ENCODE measurements at regions not wholly inside any gene's neighbourhood (a gene's known extent, or its start where the extent isn't known, plus 50 kb on each side); places are given as distances from the start of the nearest gene placed in this dataset.
"Not testable (repeated sequence)": the region's sequence is repeated elsewhere in the genome, so short reads cannot be mapped to it uniquely, and the experiment has no call there.

- DNase-seq = not testable (repeated sequence)
Observed at GRCh38 chr1:182225755-182226154, 164.2 kb upstream of the ZNF648 start.

- not testable (repeated sequence) for DNase-seq
Observed at GRCh38 chr1:182221990-182222389, 160.5 kb upstream of the ZNF648 start.

DNA sequence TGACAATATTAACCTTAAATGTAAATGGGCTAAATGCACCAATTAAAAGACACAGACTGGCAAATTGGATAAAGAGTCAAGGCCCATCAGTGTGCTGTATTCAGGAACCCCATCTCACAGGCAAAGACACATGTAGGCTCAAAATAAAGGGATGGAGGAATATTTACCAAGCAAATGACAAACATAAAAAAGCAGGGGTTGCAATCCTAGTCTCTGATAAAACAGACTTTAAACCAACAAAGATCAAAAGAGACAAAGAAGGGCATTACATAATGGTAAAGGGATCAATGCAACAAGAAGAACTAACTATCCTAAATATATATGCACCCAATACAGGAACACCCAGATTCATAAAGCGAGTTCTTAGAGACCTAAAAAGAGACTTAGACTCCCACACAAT is 159.9 kb upstream of the ZNF648 start:
- DNase-seq = not testable (repeated sequence)

DNA sequence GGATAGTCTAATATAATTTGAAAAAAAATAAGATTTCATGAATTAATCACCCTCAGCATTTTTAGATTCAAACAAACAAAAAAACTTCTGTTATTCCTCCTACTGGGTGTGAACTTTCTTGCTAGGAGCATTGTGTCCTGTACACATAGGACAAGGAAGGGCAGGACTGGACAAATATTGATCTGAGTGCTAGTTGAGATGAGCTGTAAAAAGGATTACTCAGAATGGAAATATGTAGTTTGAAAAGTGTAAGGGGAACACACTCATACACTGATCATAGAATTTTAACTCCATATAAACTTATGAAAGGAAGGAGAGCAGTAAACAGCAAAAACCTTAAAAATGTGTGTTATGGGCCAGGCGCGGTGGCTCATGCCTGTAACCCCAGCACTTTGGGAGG is 156.5 kb upstream of the ZNF648 start:
- DNase-seq = no peak

- no peak for DNase-seq
Observed at GRCh38 chr1:182217071-182217470, 155.6 kb upstream of the ZNF648 start.

DNA sequence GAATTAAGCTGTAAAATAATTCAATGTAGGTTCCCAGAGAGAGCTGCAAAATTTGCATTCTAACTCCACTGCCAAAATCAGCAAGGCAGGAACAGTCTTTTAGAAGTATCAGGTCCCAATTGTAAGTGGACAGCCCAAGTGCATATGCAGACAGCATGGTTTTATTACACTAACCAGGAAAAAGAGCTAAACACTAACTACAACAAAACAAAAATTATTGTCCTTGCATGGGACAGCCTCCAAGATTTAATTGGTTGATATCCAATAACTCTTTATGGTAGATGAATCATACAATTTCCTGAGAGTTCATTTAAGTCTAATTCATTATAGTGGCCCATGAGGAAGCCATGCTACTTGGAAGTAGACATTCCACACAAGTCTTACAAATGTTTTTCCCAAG is 154.3 kb upstream of the ZNF648 start:
- no peak for DNase-seq

GRCh38 chr1:182213163-182213562 is 151.7 kb upstream of the ZNF648 start:
- DNase-seq = no peak

DNA sequence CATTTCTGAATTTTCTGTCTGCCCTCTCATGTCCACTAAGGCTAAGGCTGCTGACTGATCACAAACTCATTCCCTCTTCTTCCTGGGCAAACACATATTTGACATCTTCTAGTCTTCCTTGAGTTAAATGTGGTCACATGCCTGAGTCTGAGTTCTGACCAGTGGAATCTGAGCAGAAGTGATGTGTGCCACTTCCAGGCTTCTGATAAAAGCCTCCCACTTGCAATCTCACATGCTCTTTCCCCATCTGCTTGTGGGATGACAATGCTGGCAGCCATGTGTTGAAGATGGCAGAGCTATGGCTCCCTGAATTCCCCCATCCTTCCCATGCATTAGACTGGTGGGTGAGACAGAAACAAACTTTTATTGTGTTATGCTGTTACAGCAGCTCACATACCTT is 149.9 kb upstream of the ZNF648 start:
- DNase-seq = no peak

GRCh38 chr1:182210417-182210816 is 148.9 kb upstream of the ZNF648 start:
- no peak for DNase-seq

DNA sequence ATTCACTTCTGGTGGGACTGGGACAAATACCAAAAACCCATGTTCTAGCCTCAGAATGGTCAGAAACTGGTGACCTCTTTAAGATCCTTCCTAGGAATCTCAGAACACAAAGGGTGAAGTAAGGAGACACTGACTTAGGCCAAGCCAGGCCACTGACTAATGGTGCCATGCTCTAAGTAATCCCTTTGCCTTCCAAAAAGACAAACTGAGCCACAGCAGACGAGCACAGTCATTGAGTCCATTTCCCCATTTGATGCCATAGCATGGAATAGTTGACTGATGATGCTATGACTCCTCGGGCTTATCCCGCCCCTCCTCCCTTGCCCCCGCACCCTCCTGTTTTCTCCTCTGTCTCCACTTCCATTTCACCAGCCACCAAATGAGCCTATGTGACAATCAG is 145.8 kb upstream of the ZNF648 start:
- no peak for DNase-seq

- DNase-seq = no peak
Observed at GRCh38 chr1:182206626-182207239, 145.2 kb upstream of the ZNF648 start.

GRCh38 chr1:182205351-182206022 is 144.0 kb upstream of the ZNF648 start:
- DNase-seq = no peak

GRCh38 chr1:182203191-182203875 is 141.8 kb upstream of the ZNF648 start:
- DNase-seq = no peak

GRCh38 chr1:182201490-182201889 is 140.0 kb upstream of the ZNF648 start:
- not testable (repeated sequence) for DNase-seq

DNA sequence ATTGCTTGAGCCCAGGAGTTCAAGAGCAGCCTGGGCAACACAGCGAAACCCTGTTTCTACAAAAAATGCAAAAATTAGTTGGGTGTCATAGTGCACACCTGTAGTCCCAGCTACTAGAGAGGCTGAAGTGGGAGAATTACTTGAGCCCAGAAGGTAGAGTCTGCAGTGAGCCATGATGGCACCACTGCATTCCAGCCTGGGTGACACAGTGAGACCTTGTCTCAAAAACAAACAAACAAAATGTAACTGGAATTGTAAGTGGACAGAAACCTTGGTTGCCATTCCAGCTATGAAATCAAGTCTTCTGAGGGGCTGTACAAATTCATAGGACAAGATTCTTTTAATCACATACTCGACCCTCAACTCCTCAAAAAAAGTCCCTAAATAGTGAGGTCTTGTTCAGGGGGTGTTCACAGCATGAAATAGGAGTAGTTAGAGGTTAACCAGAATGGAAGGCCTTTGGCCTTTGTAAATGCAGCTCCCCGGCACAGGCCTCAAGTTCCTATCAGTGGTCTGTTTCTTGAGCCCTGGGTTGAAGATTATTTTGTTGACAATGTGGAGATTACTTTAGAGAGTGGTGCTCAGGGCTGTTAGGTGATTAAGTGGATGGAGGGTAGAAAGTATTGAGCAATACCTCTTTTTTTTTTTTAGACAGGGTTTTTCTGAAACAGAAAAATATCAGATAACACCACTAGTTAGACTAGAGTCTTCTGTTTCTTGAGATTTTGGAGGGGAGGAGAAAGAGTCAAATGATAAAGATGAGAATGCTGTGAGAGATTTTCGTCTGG is 138.7 kb upstream of the ZNF648 start:
- DNase-seq = no peak

- no peak for DNase-seq
Observed at GRCh38 chr1:182198006-182198605, 136.6 kb upstream of the ZNF648 start.

- no peak for DNase-seq
Observed at GRCh38 chr1:182196897-182197870, 135.7 kb upstream of the ZNF648 start.

DNA sequence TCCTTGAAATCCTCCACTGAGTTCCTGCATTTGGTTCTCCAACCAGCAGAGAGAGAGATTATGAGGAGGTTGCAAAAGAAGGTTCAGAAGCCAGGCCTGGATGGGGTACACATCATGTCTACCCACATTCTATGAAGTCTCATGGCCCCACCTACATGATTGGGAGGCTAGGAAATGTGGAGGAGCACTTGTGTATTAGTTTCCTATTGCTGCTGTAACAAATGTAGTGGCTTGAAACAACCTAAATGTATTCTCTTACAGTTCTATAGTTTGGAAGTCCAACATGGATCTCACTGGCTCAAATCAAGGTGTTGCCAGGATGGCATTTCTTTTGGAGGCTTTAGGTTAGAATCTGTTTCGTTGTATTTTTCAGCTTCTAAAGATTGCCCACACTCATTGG is 134.2 kb upstream of the ZNF648 start:
- no peak for DNase-seq

DNA sequence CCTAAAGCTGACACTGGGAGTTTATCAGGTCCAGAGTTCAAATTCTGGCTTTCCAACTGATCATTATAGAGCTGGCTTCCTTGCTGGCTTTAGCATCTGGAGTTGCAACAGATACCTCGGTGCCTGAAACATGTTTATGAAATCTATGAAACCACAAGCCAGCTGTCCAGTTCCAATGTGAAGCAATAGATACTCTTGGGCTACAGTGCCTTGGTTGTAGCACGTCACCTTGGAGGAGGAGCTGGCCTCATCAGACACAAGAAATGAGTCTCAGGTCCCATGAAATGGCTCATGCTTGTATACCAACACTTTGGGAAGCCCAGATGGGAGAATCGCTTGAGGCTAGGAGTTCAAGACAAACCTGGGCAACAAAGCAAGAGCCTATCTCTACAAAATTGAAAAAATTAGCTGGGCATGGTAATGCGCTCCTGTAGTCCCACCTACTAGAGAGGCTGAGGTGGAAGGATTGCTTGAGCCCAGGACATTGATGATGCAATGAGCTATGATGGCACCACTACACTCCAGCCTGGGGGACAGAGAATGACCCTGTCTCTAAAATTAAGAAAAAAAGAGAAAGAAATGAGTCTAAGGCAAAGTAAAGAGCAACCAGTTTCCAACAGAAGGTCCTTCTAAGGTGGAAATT is 132.5 kb upstream of the ZNF648 start:
- DNase-seq = no peak

DNA sequence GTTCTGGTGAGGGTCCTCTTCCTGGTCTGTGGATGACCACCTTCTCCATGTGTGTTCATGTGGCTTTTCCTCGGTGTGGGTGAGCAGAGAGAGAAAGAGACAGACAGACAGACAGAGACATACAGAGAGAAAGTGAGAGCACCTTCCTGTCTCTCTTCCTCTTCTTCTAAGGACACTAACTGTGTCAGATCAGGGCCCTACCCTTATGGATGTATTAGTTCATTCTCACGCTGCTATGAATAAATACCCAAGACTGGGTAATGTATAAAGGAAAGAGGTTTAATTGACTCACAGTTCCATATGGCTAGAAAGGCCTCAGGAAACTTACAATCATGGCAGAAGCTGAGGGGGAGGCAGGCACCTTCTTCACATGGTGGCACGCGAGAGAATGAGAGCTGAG is 131.5 kb upstream of the ZNF648 start:
- DNase-seq = no peak

DNA sequence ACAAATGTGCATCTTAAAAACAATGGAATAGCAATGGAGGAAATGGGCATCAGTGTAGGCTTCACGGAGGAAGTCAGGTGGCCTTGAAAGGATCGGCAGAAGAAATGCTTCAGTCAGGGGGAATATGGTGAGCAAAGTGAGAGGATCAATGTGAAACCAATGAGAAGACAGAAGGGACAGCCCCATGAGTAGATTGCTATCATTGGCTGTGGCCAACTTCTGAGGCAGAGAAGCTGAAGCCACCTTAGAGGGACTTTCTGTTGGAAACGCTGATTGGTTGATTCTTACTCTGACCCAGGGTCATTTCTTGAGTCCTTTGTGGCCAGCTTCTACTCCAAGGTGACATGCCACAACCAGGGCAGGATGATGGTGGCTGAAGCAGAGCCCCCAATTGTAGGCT is 130.7 kb upstream of the ZNF648 start:
- no peak for DNase-seq

All from 8988T (cell line).